RWPE2 (cell line): ENCODE measurements at regions not wholly inside any gene's neighbourhood (a gene's known extent, or its start where the extent isn't known, plus 50 kb on each side); places are given as distances from the start of the nearest gene placed in this dataset.

Experiments
- ATAC-seq: fragments of 200-7000 bp; cut with Tn5 transposase; 3 replicates; pipeline ENCODE4 v1.9.1; 2021; ENCODE audit warnings: low read depth
- DNase-seq: peaks from one replicate; pipeline ENCODE4 v3.0.0-alpha.2; 2020; ENCODE audit warnings: low spot score
- H3K27ac ChIP-seq: fragments of 450-650 bp; 2 replicates; pipeline ENCODE4 v1.5.1; 2017; ENCODE audit warnings: mild to moderate bottlenecking; ENCODE audit not compliant: poor library complexity, severe bottlenecking
- H3K27me3 ChIP-seq: fragments of 250-450 bp; sonication (Bioruptor Pico); 2 replicates; pipeline ENCODE4 v1.5.1; 2021; ENCODE audit warnings: mild to moderate bottlenecking, moderate library complexity; ENCODE audit not compliant: insufficient read depth, poor library complexity, severe bottlenecking
- H3K36me3 ChIP-seq: fragments of 250-450 bp; sonication (Bioruptor Pico); 2 replicates; pipeline ENCODE4 v1.5.1; 2020; ENCODE audit warnings: low read depth, mild to moderate bottlenecking, moderate library complexity
- H3K4me1 ChIP-seq: fragments of 250-450 bp; sonication (Bioruptor Pico); 2 replicates; pipeline ENCODE4 v1.5.1; 2021; ENCODE audit warnings: mild to moderate bottlenecking, moderate library complexity; ENCODE audit not compliant: insufficient read depth, poor library complexity, severe bottlenecking
- H3K4me3 ChIP-seq: fragments of 250-450 bp; sonication (Bioruptor Pico); 2 replicates; pipeline ENCODE4 v1.5.1; 2021; ENCODE audit warnings: mild to moderate bottlenecking, moderate library complexity; ENCODE audit not compliant: severe bottlenecking
- H3K9me3 ChIP-seq: fragments of 250-450 bp; sonication (Bioruptor Pico); 2 replicates; pipeline ENCODE4 v1.5.1; 2021; ENCODE audit warnings: mild to moderate bottlenecking, moderate library complexity; ENCODE audit not compliant: severe bottlenecking
- TF ChIP-seq, protein P1 (sequence below): fragments of 450-650 bp; IDR thresholded peaks from one replicate; pipeline ENCODE4 v1.5.1; 2017; ENCODE audit warnings: mild to moderate bottlenecking, moderate library complexity; ENCODE audit not compliant: poor library complexity, severe bottlenecking

DNA sequence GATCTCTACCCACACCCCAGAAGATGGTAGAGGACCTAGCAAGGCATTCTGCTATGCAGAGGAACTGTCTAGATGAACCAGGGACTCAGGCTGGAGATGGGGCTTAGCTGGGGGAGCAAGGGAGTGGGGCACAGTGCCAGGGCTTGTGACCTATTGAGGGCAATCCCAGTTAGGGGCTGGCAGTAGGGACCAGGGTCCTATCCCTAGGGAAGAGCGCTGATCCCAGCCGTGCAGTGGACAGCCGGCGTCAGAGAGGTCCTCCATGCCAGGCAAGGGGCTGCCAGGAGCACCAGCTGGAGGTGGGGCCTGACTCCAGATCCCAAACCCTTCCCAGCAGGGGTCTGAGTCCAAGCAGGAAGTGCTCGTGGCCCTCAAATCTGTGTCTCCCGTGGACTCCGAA, 52.7 kb upstream of the NEURL1B start:
- no peak for ATAC-seq
- Histone ChIP-seq H3K27ac (no peak overlapping the region), H3K27me3 (no peaks in the 10 kb centered on the region), H3K9me3 (no peaks in the 10 kb centered on the region), H3K4me1 (no peaks in the 10 kb centered on the region), H3K4me3 (no peak overlapping the region), H3K36me3 (no peaks in the 10 kb centered on the region)
- TF ChIP-seq, protein P1, sequence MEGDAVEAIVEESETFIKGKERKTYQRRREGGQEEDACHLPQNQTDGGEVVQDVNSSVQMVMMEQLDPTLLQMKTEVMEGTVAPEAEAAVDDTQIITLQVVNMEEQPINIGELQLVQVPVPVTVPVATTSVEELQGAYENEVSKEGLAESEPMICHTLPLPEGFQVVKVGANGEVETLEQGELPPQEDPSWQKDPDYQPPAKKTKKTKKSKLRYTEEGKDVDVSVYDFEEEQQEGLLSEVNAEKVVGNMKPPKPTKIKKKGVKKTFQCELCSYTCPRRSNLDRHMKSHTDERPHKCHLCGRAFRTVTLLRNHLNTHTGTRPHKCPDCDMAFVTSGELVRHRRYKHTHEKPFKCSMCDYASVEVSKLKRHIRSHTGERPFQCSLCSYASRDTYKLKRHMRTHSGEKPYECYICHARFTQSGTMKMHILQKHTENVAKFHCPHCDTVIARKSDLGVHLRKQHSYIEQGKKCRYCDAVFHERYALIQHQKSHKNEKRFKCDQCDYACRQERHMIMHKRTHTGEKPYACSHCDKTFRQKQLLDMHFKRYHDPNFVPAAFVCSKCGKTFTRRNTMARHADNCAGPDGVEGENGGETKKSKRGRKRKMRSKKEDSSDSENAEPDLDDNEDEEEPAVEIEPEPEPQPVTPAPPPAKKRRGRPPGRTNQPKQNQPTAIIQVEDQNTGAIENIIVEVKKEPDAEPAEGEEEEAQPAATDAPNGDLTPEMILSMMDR: no peak
- DNase-seq: no peak

- H3K4me3 ChIP-seq: no peak overlapping the region
- H3K9me3 ChIP-seq: no peaks in the 10 kb centered on the region
- no peaks in the 10 kb centered on the region for H3K27me3 ChIP-seq
- H3K36me3 ChIP-seq: no peaks in the 10 kb centered on the region
- TF ChIP-seq, protein P1: no peak
- ATAC-seq: no peak
- H3K27ac ChIP-seq: no peak overlapping the region
- no peaks in the 10 kb centered on the region for H3K4me1 ChIP-seq
- DNase-seq: no peak
These were observed 54.0 kb upstream of the NEURL1B start for GRCh38 chr5:172587061-172587405.

DNA sequence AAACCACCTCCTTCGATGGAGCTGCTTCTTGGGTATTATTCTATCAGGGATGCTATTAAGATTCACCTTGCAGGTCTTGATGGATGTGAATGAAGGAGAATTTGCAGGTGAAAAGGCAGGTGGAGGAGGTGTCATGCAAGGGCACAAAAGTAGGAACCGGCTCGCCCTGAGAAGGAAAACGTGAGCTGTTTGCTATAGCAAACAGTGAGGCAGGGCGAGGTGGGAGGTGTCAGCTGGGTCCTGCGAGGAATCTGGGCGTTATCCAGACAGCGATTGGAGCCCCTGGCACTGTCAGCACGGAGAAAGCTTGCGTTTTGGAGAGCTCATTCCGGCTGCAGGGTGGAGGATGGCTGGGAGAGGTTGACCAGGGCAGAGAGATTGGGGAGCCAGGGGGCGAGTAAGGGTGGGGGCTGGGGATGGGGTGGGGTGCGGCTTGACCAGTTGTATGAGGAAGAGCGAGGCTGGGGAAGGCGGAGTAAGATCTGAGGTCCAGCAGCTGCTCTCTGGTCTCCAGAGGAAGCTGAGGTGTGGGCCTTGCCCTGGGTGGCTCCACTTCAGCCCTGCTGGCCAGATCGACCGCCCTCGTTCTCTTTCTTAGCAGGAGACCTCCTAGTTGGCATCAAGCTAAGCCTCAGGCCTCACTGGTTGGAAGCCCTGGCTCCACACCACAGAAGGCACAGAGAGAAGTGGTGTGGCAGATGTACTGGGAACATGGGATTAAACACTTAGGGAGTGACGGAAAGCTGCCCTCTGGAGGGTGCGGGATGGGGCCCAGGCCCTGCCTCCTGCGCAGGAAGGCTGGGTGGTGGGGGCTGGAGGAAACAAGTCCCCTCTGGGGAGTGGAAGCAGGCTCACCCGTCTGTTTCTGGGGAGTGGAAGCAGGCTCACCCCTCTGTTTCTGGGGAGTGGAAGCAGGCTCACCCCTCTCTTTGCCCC, 54.7 kb upstream of the NEURL1B start:
- Histone ChIP-seq H3K27me3 (no peaks in the 10 kb centered on the region), H3K4me3 (no peak overlapping the region), H3K9me3 (no peaks in the 10 kb centered on the region), H3K36me3 (no peaks in the 10 kb centered on the region), H3K27ac (no peak overlapping the region), H3K4me1 (no peaks in the 10 kb centered on the region)
- ATAC-seq (no peak), DNase-seq (no peak)
- TF ChIP-seq, protein P1: no peak

- no peaks in the 10 kb centered on the region for H3K27me3 ChIP-seq
- DNase-seq (no peak), ATAC-seq (no peak)
- H3K36me3 ChIP-seq: no peaks in the 10 kb centered on the region
- H3K4me1 ChIP-seq: no peaks in the 10 kb centered on the region
- H3K9me3 ChIP-seq: no peaks in the 10 kb centered on the region
- TF ChIP-seq, protein P1: no peak
- H3K27ac ChIP-seq: no peak overlapping the region
- H3K4me3 ChIP-seq: no peak overlapping the region
These were observed 55.9 kb upstream of the NEURL1B start for GRCh38 chr5:172585114-172585513.

GRCh38 chr5:172584638-172585037, 56.4 kb upstream of the NEURL1B start:
- no peaks in the 10 kb centered on the region for H3K36me3 ChIP-seq
- no peak overlapping the region for H3K4me3 ChIP-seq
- no peaks in the 10 kb centered on the region for H3K9me3 ChIP-seq
- H3K27me3 ChIP-seq: no peaks in the 10 kb centered on the region
- ATAC-seq (no peak), DNase-seq (no peak)
- no peaks in the 10 kb centered on the region for H3K4me1 ChIP-seq
- H3K27ac ChIP-seq: no peak overlapping the region
- TF ChIP-seq, protein P1: no peak
